Testis (tissue), 2 donors: ENCODE measurements at regions not wholly inside any gene's neighbourhood (a gene's known extent, or its start where the extent isn't known, plus 50 kb on each side); places are given as distances from the start of the nearest gene placed in this dataset.

Experiments used
- POLR2A ChIP-seq: fragments of 450-650 bp; IDR thresholded peaks from one replicate; pipeline ENCODE4 v1.6.1; 2017; ENCODE audit warnings: antibody characterized with exemption, mild to moderate bottlenecking, moderate library complexity
- TF ChIP-seq, protein P1 (sequence below), 3 experiments: fragments of 450-650 bp in 2 of 3; fragments of 200-600 bp in 1 of 3; sonication (generic) in 1 of 3; IDR thresholded peaks; one replicate each; pipeline ENCODE4 v1.5.1; 2016 to 2019; ENCODE audit warnings: antibody characterized with exemption in 3 of 3, mild to moderate bottlenecking in 2 of 3, moderate library complexity in 1 of 3

- TF ChIP-seq, protein P1, sequence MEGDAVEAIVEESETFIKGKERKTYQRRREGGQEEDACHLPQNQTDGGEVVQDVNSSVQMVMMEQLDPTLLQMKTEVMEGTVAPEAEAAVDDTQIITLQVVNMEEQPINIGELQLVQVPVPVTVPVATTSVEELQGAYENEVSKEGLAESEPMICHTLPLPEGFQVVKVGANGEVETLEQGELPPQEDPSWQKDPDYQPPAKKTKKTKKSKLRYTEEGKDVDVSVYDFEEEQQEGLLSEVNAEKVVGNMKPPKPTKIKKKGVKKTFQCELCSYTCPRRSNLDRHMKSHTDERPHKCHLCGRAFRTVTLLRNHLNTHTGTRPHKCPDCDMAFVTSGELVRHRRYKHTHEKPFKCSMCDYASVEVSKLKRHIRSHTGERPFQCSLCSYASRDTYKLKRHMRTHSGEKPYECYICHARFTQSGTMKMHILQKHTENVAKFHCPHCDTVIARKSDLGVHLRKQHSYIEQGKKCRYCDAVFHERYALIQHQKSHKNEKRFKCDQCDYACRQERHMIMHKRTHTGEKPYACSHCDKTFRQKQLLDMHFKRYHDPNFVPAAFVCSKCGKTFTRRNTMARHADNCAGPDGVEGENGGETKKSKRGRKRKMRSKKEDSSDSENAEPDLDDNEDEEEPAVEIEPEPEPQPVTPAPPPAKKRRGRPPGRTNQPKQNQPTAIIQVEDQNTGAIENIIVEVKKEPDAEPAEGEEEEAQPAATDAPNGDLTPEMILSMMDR (IDR thresholded peaks at IDR 0.05) = no peak
- no peak for TF ChIP-seq POLR2A
Observed at GRCh38 chr2:120985174-120985996, 249.7 kb downstream of the GLI2 start.
